Kidney (tissue), 13 donors: ENCODE measurements at regions not wholly inside any gene's neighbourhood (a gene's known extent, or its start where the extent isn't known, plus 50 kb on each side); places are given as distances from the start of the nearest gene placed in this dataset.

Experiments
- DNase-seq, 5 donors: peaks; one replicate each; pipeline ENCODE4 v3.0.0-alpha.2; 2013 to 2020
- FAIRE-seq: peaks from 2 replicates; lab custom pipeline; 2012; peaks lifted over from hg19 to GRCh38; lab: Jason Lieb, UNC
- H3K27ac ChIP-seq, 2 donors: one replicate each; pipeline ENCODE4 v1.7.0; 2013; ENCODE audit warnings: low read depth in 2 of 2, low read length in 2 of 2, inconsistent platforms in 1 of 2
- H3K27me3 ChIP-seq: one replicate; pipeline ENCODE4 v1.7.1; 2013; ENCODE audit warnings: low read length, inconsistent platforms; ENCODE audit not compliant: control insufficient read depth, insufficient read depth
- H3K36me3 ChIP-seq, 3 donors: one replicate each; pipeline versions ENCODE4 v1.7.0 to v1.7.1; 2013; ENCODE audit warnings: low read length in 3 of 3, control low read depth in 1 of 3, inconsistent platforms in 1 of 3; ENCODE audit not compliant: insufficient read depth in 3 of 3, control insufficient read depth in 2 of 3
- H3K4me1 ChIP-seq, 3 donors: one replicate each; pipeline versions ENCODE4 v1.7.0 to v1.7.1; 2013; ENCODE audit warnings: low read length in 3 of 3, inconsistent platforms in 1 of 3, low read depth in 1 of 3; ENCODE audit not compliant: control insufficient read depth in 2 of 3, insufficient read depth in 2 of 3
- H3K4me3 ChIP-seq, 3 donors: one replicate each; pipeline versions ENCODE4 v1.7.0 to v1.8.1; 2013; ENCODE audit warnings: low read length in 3 of 3, control low read depth in 1 of 3, inconsistent platforms in 1 of 3
- H3K9ac ChIP-seq, 3 donors: one replicate each; pipeline versions ENCODE4 v1.7.0 to v1.7.1; 2013; ENCODE audit warnings: low read length in 3 of 3, control low read depth in 1 of 3, inconsistent platforms in 1 of 3
- H3K9me3 ChIP-seq, 3 donors: one replicate each; pipeline versions ENCODE4 v1.7.0 to v1.7.1; 2013; ENCODE audit warnings: low read length in 3 of 3, control low read depth in 1 of 3, inconsistent platforms in 1 of 3; ENCODE audit not compliant: control insufficient read depth in 2 of 3, insufficient read depth in 1 of 3
- intact Hi-C: fragments of 100-400 bp; cut with DNase I; formaldehyde crosslinking; loops from one replicate; pipeline ENCODE4 v1.11.1; 2022
- TF ChIP-seq, protein P1 (sequence below): IDR thresholded peaks from 3 replicates; pipeline ENCODE4 v1.5.1; 2012; ENCODE audit warnings: mild to moderate bottlenecking, moderate library complexity, borderline replicate concordance; ENCODE audit not compliant: insufficient read depth; ENCODE audit errors: extremely low read depth
- donor health status: control.
- donor health status: control.
- donor health status: control.
- donor health status: control.
- donor health status: control.
- donor health status: DM: yes; HTN: yes; CAD: no.
- donor health status: Normal renal cell carcinoma (clear cell type).

DNA sequence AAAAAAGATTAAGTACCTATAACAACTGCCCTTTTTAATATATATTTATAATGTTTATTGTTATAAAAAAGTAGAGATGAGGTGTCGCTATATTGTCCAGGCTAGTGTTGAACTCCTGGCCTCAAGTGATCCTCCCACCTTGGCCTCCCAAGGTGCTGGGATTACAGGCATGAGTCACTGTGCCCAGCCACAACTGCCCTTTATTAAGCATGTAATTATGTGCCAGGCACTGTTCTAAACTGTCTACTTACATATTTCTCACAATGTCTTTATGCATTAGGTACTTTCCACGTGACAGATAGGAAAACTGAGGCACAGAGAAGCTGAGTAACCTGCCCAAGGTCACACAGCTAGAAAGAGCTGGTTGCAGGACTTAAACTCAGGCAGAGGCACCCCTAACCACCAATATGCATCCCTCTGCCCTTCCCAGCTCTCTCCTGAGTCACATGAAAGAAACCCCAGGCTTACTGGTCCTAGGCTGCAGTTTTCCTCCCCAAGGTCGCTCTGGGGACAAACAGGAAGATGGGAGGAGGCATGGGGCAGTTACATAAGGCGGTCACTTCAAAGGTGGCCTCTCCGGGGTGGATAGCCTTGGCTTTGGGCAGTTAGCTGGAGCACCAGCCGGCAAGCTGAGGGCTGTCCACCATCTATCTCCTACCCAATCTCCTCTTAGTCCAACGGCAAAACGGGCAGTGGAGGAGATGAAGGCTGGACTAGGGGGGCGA, 54.6 kb upstream of the TBX3 start:
- peaks cover 12% of the 10 kb centered on the region for H3K27me3 ChIP-seq
- H3K9me3 ChIP-seq, result no peaks in the 10 kb centered on the region
- H3K27ac ChIP-seq, result no peak overlapping the region
- no peaks in the 10 kb centered on the region for H3K4me1 ChIP-seq
- no peaks in the 10 kb centered on the region for H3K36me3 ChIP-seq
- no peak overlapping the region for H3K4me3 ChIP-seq
- H3K9ac ChIP-seq, result no peak overlapping the region
- no peak for FAIRE-seq
- DNase-seq, result no peak
- intact Hi-C loops, result no loop called here
- TF ChIP-seq, protein P1, sequence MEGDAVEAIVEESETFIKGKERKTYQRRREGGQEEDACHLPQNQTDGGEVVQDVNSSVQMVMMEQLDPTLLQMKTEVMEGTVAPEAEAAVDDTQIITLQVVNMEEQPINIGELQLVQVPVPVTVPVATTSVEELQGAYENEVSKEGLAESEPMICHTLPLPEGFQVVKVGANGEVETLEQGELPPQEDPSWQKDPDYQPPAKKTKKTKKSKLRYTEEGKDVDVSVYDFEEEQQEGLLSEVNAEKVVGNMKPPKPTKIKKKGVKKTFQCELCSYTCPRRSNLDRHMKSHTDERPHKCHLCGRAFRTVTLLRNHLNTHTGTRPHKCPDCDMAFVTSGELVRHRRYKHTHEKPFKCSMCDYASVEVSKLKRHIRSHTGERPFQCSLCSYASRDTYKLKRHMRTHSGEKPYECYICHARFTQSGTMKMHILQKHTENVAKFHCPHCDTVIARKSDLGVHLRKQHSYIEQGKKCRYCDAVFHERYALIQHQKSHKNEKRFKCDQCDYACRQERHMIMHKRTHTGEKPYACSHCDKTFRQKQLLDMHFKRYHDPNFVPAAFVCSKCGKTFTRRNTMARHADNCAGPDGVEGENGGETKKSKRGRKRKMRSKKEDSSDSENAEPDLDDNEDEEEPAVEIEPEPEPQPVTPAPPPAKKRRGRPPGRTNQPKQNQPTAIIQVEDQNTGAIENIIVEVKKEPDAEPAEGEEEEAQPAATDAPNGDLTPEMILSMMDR, result no peak

DNA sequence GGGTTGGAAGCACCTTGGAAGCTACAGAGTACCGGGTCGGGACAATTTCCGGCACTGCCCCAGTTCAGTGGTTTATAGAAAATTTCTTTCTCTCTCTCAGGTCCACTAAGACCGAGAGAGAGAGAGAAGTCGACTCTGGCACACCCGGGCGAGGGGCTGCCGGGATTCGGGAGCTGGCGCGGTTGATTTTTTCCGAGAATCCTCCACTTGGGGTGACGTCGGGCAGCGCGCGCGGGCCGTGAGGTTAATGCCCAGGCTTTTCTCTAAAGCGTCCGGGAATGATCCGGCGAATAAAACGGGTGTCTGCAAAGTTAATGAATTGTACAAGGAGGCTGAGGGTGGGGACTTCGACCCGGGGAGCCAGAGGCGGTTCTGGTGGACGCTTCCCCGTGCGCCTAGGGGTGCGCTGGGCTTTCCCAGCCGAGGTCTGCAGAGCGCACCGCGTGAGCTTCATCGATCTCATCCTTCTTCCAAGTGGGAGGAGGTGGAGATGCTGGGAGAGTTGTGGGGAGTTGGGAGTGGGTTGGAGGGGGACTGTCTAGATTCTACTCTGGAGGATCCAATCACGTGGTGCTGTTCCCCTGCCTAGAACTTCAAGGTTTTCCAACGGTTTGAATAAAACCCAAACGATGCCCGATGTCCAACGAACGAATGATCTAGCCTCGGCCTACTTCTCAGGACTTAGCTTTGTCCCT, 51.9 kb upstream of the TBX3 start:
- DNase-seq (peak in 1 of 5 donors; percentile 33), FAIRE-seq (no peak)
- Histone ChIP-seq H3K4me1 (no peaks in the 10 kb centered on the region), H3K27ac (no peak overlapping the region), H3K27me3 (peaks cover 12% of the 10 kb centered on the region), H3K9me3 (no peaks in the 10 kb centered on the region), H3K36me3 (no peaks in the 10 kb centered on the region), H3K9ac (no peak overlapping the region), H3K4me3 (no peak overlapping the region)
- TF ChIP-seq, protein P1, result no peak
- intact Hi-C loops, result no loop called here

DNA sequence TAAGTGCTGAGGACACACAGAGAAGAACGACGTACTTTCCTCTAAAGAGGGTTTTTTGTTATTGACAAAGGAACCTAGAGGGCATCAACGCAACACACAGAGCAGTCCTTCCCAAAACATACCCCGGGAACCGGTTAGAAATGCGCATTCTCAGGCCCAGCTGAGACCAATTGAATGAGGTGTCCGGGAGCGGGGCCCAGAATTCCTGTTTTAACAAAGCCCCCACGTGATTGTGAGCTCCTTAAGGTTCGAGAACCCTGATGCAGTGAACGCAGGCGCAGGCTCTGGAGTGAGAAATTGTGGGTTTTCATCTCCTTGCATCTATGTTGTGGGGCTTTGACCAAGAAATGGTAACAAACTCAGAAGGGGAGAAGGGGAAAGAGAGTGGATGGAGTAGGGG, 51.0 kb upstream of the TBX3 start:
- no peak overlapping the region for H3K9ac ChIP-seq
- no peaks in the 10 kb centered on the region for H3K36me3 ChIP-seq
- H3K27me3 ChIP-seq, result peaks cover 12% of the 10 kb centered on the region
- H3K27ac ChIP-seq, result no peak overlapping the region
- no peak overlapping the region for H3K4me3 ChIP-seq
- TF ChIP-seq, protein P1, result no peak
- no peaks in the 10 kb centered on the region for H3K9me3 ChIP-seq
- FAIRE-seq, result no peak
- intact Hi-C loops, result no loop called here
- DNase-seq, result no peak
- no peaks in the 10 kb centered on the region for H3K4me1 ChIP-seq
